DMS 273 (cell line): ENCODE measurements at regions not wholly inside any gene's neighbourhood (a gene's known extent, or its start where the extent isn't known, plus 50 kb on each side); places are given as distances from the start of the nearest gene placed in this dataset.
"Not testable (repeated sequence)": the region's sequence is repeated elsewhere in the genome, so short reads cannot be mapped to it uniquely, and the experiment has no call there.

Experiments used
- DNase-seq: peaks from one replicate; lab custom pipeline; 2025; ENCODE audit not compliant: unreplicated experiment; lab: John Stamatoyannopoulos, UW

DNA sequence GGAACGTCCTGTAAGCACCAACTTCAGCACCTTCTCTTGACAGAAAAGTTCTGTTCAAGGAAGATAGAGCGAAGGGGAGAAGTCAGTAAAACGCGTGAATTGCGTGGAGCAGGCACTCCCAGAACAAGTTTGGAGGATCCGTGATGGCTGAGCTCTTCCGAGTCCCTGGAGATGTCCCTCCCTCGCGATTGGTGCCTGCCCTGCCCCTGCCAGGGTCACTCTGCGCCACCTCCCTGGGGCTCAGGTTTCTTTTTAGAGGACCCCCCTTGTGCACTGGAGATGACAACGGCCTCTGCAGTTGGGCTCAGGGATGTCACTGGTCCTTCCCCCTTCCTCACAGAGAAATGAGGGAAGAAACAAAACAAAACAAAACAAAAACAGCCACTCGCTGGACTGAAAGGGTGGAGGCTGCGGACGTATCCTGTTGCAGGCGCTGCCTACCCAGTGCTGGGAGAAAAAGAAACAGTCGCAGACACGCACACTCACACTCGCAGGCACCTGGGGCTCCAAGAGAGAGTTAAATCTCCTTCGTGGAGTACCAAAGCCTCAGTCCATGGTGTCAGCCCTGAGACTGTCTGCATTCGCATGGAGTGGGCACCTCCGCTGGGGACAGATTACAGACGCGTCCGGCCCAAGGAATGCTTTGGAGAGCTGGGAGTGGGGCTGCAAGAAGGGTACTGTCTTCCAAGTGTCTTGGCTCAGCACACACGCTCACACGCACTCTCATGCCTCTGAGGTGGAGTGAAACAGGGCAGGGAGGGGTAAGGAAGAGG, 512.7 kb downstream of the SLCO4C1 start:
- DNase-seq: no peak

DNA sequence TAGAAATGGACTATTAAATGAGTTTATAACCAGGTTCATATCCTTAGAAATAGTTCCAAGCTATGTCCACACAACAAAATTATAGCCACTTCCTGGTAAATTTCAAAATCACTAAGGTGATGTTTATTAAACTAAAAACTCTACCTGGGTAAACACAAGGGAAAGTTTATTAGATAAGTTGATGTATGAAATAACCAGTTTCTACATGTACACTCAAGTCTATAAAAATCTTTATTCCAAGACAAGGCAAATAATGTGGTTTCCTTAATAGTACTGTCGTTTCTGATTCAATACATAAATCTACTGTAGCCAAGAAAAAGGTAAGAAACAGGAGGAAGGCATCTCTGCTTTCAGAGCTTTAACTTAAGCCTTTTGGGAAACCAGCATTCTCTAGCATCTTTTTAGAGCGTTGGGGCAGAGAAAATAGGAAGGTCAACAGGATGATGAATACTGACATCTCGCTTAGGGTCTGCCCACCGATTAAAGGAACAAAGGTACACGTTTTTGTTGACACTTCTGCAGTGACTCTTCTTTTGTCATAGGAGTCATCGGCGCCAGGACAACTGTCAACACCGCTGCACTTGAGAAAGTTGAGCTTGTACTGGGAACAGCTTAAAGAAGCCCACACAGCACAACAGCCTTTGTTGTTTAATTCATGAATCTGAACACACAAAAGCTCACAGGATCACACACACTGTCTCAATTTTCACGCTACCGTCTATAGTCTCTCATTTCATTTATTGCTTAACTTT, 513.6 kb downstream of the SLCO4C1 start:
- no peak for DNase-seq

DNA sequence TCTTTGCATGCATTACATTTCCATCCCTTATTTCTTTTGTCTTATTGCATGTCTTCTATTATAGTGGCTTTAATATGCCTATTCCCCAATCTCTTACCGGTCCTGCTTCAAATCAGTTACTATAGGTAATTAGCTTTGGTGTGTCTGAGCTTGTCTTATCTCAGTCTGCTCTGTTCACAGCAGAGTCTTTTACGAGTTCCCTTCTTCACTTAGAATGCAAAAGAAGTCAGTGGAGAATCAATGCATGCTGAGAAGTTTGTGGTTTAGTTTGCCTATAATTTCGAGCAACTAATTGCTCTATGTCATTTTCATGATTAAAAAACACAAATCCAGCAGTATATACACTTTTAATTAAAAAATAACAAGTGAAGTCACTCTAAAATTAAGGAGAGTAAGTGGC, 545.0 kb downstream of the SLCO4C1 start:
- DNase-seq: no peak

DNA sequence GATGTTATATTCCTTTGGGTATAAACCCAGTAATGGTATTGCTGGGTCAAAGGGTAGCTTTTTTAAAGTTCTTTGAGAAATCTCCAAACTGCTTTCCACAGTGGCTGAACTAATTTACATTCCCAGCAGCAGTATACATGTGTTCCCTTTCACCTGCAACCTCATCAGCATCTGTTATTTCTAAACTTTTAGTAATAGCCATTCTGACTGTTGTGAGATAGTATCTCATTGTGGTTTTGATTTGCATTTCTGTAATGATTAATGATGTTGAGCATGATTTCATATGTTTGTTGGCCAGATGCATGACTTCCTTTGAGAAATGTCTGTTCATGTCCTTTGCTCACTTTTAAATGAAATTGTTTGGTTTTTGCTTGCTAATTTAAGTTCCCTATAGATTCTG, 553.1 kb downstream of the SLCO4C1 start:
- DNase-seq: not testable (repeated sequence)

DNA sequence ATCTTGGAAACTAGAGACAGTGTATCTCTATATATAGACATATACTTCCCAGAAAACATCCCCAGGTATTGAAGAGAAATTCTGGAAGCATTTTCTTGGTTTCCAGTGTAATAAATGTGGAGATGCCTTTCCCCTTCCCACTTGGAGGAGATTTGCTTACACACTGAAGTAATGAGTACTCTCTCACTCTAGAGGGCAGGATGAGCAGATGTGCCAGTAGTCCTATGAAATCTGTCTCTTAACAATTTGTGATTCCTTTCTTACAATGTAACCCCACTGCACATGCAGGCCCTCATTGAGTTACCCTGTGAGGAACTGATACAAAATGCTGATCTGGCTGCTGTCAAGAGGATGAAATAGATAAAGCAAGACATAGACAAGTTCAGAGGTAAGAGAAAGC, 567.2 kb downstream of the SLCO4C1 start:
- peak; percentile 34 for DNase-seq

DNA sequence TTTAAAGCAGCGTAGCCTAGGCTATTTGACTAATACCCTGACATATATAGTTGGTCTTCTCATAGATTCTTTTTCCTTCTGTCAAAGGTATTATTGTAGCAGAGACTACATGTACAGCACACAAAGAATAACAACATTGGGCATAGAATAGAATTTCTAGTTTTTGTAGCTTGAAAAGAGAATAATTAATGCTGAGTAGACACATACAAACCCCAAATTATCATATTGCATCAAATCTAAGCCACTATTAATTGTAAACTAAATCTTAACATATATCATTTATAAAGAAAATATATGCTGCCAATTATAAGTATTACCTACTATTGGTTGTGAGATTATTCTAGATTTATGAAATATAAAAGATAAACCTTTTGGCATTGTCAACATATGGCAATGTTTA, 574.5 kb downstream of the SLCO4C1 start:
- DNase-seq: no peak

DNA sequence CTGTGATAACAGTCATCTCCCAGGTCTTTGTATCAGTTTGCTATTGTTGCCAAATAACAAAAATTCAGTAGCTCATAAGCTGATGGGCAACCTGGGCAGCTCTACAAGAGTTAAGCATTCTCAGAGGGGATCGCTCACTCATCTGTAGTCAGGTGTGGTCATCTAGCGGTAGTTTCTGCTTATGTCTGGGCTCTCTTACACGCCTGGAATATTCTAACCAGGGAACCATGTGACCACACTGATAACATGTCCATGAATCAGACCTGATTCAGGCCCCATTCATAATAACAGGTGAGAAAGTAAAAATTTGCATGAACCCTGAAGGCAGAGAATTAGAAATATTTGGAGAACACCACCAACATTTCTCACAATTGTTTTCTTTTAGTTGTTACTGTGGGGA, 576.1 kb downstream of the SLCO4C1 start:
- no peak for DNase-seq

DNA sequence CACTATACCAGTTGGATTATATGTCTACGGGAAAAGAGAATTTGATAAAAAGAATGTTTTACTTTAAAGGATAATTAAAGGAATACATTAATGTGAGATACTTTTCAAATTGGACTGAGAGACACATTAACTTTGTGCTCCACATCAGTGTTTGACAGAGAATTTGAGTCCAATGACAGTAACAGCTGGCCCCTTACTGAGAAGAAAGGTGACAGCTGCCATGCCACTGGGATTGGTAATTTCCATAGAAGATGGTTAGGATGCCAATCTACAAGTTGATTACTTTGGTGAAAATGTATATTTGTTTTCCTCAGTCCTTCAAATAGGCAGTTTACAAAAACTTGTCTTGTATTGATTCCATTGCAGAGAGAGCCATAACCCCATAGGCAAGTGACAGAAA, 578.4 kb downstream of the SLCO4C1 start:
- DNase-seq: peak; percentile 9

DNA sequence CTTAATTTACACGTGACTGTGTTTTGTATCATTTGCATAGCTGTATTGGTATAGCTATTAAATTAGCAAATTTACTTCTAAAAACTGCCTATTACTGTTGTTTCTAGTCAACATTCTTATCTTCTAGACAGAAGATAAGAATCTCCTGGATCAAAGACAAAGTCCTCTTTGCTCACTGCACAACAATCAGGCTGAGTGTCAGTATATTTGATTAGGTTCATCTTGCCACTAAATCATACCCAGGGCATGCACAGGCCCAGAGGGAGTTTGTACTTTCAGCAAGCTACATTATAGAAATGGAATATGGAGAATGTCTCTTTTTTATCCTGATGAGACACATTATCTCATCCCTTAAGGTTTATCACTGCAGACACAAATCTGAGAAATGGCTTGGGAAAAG, 579.1 kb downstream of the SLCO4C1 start:
- no peak for DNase-seq

DNA sequence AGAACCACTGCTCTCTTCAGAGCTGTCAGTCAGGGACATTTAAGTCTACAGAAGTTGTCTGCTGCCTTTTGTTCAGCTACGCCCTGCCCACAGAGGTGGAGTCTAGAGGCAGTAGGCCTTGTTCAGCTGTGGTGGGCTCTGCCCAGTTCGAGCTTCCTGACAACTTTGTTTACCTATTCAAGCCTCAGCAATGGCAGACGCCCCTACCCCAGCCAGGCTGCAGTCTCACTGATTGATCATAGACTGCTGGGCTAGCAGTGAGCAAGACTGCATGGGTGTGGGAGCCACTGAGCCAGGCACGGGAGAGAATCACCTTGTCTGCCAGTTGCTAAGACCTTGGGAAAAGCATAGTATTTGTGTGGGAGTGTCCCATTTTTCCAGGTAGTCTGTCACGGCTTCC, 580.3 kb downstream of the SLCO4C1 start:
- not testable (repeated sequence) for DNase-seq

DNA sequence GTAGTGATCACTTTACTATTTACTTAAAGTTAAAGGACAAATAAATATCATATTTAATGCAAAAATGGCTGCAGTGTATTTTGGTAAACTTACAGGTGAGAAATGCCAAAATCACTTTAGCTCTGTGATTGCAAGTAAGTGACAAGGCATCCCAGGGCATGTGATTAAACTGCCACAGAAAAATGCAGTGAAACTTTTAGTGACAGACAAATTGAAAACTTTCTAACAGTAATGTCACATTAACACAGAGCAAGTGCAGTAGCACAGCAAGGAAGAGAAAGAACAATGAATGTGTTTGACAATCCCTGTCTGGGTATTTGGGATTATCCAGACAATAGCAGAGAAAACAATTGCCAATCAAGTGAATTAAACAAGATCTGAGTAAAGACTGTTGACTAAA, 606.8 kb downstream of the SLCO4C1 start:
- no peak for DNase-seq

DNA sequence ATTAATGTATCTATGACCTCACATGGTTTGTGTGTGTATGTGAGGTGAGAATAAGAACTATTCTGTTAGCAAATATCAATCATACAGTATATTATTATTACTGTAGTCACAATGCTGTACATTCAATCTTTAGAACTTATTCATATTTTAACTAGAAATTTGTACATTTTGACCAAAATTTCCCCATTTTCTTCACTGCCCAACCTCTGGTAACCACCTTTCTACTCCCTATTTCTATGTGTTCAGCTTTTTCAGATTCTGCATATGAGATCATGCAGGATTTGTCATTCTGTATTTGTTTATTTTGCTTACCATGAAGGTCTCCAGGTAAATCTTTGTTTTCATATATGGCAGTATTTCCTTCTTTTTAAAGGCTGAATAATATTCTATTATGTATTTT, 607.9 kb downstream of the SLCO4C1 start:
- no peak for DNase-seq

DNA sequence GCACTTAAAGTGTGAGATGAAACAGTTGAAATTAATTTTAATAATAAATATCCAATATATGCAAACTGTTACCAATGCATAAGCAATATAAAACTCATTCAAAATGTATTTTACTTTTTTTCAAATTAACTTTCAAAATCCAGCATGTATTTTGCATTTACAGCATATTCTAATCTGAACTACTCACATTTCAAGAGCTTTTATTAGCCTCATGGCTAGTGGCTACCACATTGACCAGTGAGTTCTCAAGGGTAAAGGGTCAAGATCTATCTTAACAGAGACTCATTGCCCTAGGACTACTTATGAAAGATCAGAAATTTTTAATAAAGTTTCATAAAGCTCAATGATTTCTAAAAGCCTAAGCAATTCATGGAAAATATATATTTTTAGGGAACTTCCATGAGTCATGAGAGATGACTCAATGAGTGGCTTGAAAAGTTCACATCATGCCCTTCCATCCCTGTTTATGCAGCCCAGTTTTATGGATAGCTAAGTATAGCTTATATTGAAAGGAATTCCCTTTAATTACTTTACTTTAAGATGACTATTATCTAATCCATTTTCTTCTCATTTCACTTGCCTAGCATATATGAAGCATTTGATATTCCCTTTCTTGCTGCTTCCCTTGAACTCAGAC, 608.6 kb downstream of the SLCO4C1 start:
- no peak for DNase-seq

DNA sequence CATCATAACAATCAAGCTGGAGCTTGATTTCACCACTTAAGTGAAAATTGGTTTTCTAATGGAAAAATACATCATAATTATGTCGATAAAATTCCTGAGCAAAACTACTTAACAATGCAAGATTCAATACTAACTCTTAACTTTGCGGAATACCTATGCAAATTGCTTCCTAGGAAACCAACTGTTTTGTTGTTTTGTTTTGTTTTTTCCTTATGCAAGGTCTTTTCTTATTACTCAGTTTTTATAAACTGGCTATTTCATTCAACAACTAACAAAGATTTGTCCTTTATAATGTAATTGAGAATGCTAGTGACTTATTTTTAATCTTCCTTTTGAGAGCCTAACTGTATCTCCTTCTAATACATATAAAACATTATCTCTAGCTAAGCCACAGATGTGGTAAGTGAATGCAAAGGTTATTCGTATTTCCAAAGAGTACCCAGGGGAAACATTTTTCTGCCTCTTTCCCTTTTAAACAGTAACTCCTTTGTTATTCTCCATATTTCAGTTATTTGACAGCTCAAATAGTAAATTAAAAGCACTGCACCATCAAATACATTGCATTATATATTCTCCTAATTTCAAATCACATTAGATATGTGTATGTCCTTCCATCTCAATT, 609.4 kb downstream of the SLCO4C1 start:
- no peak for DNase-seq

DNA sequence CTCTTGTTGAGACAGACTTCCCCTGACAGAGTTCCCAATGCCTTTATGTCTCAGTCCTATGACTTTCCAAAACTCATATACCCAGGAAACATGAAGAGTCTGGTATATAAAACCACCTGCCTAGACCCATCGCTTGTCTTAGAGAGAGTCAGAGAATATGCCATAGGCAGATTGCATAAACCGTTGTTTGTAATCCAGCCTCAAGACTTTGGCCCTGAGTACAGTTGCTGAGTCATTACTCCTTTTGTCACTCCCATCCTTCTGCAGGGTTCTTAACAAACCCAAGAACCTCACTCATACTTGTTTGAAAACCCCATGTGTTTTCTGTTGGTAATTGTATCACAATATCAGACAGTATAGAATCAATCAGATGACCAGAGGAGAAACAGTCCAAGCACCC, 616.3 kb downstream of the SLCO4C1 start:
- DNase-seq: peak; percentile 21

DNA sequence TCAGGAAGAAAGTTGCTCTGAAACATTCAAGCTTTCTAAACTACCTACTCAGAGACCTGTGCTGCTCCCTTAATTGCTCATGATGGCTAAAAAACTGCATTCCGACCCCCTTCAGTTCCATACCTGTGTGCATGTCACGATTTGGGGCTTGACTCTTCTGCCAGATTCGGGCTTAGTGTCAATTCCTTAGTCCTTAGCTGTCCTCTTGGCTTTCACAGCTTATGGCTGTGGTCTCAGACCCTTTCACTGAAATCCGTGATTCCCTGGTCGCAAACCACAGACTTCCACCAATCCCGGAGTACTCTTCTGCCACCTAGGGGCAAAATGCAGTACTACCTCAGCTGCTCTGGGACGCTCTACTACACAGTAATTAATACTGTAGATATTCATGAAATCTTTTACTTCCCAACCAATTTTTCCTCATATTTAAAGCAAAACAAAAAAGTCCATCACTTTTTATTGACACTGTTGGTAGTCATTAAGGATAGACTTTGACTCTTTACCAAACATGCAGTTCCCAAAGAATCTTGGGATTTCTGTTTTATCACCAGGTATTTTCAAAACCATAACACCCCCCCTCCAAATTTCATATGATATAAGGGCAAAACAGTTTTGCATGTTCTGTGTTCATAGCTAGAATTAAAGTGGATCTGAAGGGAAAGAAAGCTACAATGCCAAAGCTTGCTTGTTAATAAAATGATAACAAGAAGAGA, 617.4 kb downstream of the SLCO4C1 start:
- peak; percentile 86 for DNase-seq

DNA sequence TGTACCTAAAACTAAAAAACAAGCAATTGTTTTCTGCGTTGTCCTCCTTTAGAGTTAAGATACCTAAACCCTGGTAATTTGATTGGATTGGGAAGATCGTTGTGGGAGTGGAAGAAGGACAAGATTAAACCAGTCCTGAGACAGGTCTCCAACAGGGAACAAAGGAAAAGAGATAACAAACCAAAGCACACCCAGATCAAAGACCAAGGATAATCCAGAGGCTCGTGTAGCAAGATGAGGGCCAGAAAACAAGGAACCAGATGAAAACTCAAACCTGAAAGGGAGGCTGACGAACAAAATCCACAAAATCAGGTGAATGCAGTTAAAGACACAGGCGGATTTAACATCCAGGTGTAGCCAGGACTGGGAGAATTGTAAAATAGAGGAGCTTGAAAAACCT, 618.1 kb downstream of the SLCO4C1 start:
- DNase-seq: no peak

DNA sequence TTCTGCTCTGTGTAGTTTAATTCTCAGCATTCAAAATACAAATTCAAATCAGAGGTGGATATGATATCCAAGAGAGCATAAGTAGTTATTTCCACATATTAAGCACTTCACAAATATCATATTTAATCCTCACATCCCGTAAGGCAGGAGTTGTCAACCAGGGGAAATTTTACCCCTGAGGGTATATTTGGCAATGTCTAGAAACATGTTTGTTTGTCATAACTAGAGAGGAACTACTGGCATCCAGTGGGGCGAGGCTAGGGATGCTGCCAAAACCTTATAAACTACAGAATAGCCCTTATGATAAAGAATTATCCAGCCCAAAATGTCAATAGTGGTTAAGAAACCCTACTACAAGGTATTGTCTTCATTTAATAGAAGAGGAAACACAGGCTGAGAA, 619.4 kb downstream of the SLCO4C1 start:
- no peak for DNase-seq

DNA sequence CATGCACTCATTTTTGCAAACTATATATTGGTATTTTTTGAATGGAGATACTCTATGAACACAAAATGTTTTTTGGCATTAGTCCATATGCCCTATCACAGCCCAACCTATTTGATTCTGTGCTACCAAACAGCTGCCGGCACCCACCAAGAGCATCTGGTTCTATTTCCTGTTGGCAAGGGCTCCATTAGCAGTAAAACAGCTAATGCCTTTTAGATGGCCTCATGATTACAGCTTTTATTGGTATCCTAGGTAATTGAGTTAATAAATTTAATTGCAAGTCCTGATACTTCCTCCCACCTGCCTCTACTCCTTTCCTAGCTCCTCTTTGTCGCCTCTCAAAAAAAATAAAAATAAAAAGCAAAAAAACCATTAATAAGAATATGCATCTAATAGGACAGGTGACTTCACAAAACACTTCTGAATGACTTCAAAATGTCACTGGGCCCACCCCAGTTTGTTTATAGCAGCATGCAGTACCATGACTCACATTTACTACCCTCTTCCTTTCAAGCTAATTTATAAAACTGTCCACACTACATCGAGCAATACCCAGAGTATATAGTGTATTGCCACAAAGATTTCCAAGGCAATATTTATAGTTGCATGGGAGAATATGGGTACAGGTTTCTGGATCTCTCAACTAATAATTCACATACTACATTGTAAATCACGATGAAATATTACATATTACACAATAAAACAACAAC, 620.4 kb downstream of the SLCO4C1 start:
- DNase-seq: peak; percentile 76

DNA sequence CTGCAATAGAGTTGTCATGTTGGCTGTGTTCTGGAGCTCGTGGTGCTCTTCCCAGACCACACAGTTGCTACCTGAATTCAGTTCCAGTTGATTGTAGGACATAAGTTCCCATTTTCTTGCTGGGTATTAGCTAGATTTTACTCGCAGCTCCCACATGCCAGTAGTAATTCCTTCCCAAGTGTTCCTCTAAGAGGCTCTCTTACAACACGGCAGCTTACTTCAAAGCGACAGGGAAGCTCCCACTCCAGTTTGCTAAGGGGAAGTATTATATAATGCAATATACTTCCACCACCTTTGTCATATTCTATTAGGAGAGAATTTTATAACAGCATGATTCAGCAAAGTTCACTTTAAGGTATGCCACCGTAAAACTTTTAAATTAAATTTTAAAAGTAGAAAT, 623.0 kb downstream of the SLCO4C1 start:
- no peak for DNase-seq
